SK-N-SH (cell line): ENCODE measurements at regions not wholly inside any gene's neighbourhood (a gene's known extent, or its start where the extent isn't known, plus 50 kb on each side); places are given as distances from the start of the nearest gene placed in this dataset.

ENCODE experiments used
- CTCF ChIA-PET: fragments of 300-600, 350-600 bp; formaldehyde crosslinking; extraction: SDS; loops from one replicate; lab custom pipeline; 2021; lab: Yijun Ruan, JAX
- POLR2A ChIA-PET: fragments of 350-600 bp; sonication (Branson Sonifier 250); formaldehyde crosslinking; extraction: SDS; loops from one replicate; lab custom pipeline; 2020; ENCODE audit warnings: antibody characterized with exemption, inconsistent platforms; lab: Yijun Ruan, JAX
- DNase-seq: peaks from one replicate; pipeline ENCODE4 v3.0.0; 2012
- H2AFZ ChIP-seq: fragments of 200-600 bp; sonication (generic); 2 replicates; pipeline ENCODE4 v1.8.1; 2016; ENCODE audit warnings: antibody characterized with exemption, mild to moderate bottlenecking, low read depth
- H3F3A ChIP-seq: fragments of 200-600 bp; sonication (generic); replicated peaks from 2 replicates; pipeline ENCODE3; 2016; ENCODE audit warnings: antibody characterized with exemption, mild to moderate bottlenecking; ENCODE audit not compliant: insufficient read depth
- H3K27ac ChIP-seq, 2 experiments: fragments of 200-500 bp in 1 of 2; fragments of 200-600 bp in 1 of 2; sonication (Bioruptor generic) in 1 of 2; sonication (generic), shearing (Covaris generic) in 1 of 2; 2 replicates each; pipeline versions ENCODE4 v1.5.1 to v1.6.1; 2014 to 2016; ENCODE audit warnings: low read depth in 2 of 2, inconsistent platforms in 1 of 2, low read length in 1 of 2, mild to moderate bottlenecking in 1 of 2, mixed read lengths in 1 of 2
- H3K27me3 ChIP-seq: fragments of 200-600 bp; sonication (generic), shearing (Covaris generic); 2 replicates; pipeline ENCODE4 v1.6.1; 2016; ENCODE audit warnings: mixed run types; ENCODE audit not compliant: insufficient read depth
- H3K36me3 ChIP-seq, 2 experiments: fragments of 200-500 bp in 1 of 2; fragments of 200-600 bp in 1 of 2; sonication (Bioruptor generic) in 1 of 2; sonication (generic) in 1 of 2; replicated peaks in 1 of 2; 2 replicates each; pipeline versions ENCODE3 to v1.5.1; 2014 to 2016; ENCODE audit warnings: low read length in 1 of 2, mild to moderate bottlenecking in 1 of 2; ENCODE audit not compliant: insufficient read depth in 2 of 2, control insufficient read depth in 1 of 2
- H3K4me1 ChIP-seq, 2 experiments: fragments of 200-500 bp in 1 of 2; fragments of 200-600 bp in 1 of 2; sonication (Bioruptor generic) in 1 of 2; sonication (generic), shearing (Covaris generic) in 1 of 2; 2 replicates each; pipeline versions ENCODE4 v1.5.1 to v1.6.1; 2014 to 2016; ENCODE audit warnings: low read depth in 1 of 2, low read length in 1 of 2, mixed run types in 1 of 2; ENCODE audit not compliant: insufficient read depth in 2 of 2, control insufficient read depth in 1 of 2
- H3K4me2 ChIP-seq: fragments of 200-600 bp; sonication (generic), shearing (Covaris generic); 2 replicates; pipeline ENCODE4 v1.6.1; 2017; ENCODE audit warnings: mixed run types
- H3K4me3 ChIP-seq, 2 experiments: fragments of 200-500 bp in 1 of 2; fragments of 200-600 bp in 1 of 2; sonication (Bioruptor generic) in 1 of 2; sonication (generic), shearing (Covaris generic) in 1 of 2; 2 replicates each; pipeline versions ENCODE4 v1.5.1 to v1.8.1; 2014 to 2016; ENCODE audit warnings: low read depth in 2 of 2, inconsistent platforms in 1 of 2, low read length in 1 of 2, mild to moderate bottlenecking in 1 of 2, mixed read lengths in 1 of 2, moderate library complexity in 1 of 2
- H3K79me2 ChIP-seq: fragments of 200-600 bp; sonication (generic); 2 replicates; pipeline ENCODE4 v1.8.1; 2017; ENCODE audit warnings: mild to moderate bottlenecking; ENCODE audit not compliant: insufficient read depth
- H3K9ac ChIP-seq: fragments of 200-600 bp; sonication (generic); 2 replicates; pipeline ENCODE4 v1.6.1; 2017; ENCODE audit warnings: mixed run types
- H3K9me2 ChIP-seq: fragments of 200-600 bp; sonication (generic); 2 replicates; pipeline ENCODE4 v1.6.1; 2017; ENCODE audit warnings: mixed run types
- H3K9me3 ChIP-seq: fragments of 200-600 bp; sonication (generic); 2 replicates; pipeline ENCODE4 v1.6.1; 2017; ENCODE audit warnings: mixed run types, mild to moderate bottlenecking, moderate library complexity
- H4K20me1 ChIP-seq: fragments of 200-600 bp; sonication (generic); 2 replicates; pipeline ENCODE4 v1.6.1; 2017; ENCODE audit warnings: mild to moderate bottlenecking, mixed run types; ENCODE audit not compliant: insufficient read depth
- EP300 ChIP-seq, 2 experiments: IDR thresholded peaks; 2 replicates each; pipeline versions ENCODE4 v1.4.0 to v1.6.1; 2012; ENCODE audit warnings: borderline replicate concordance in 1 of 2, low read depth in 1 of 2, low read length in 1 of 2
- FOSL2 ChIP-seq: IDR thresholded peaks from 2 replicates; pipeline ENCODE4 v1.4.0; 2012; ENCODE audit warnings: low read depth, mild to moderate bottlenecking, moderate library complexity, borderline replicate concordance
- FOXJ3 ChIP-seq: sonication (generic); formaldehyde crosslinking; IDR thresholded peaks from 2 replicates; pipeline ENCODE4 v1.5.1; 2020; ENCODE audit warnings: mild to moderate bottlenecking, missing genetic modification reagents
- FOXM1 ChIP-seq: IDR thresholded peaks from 2 replicates; pipeline ENCODE4 v1.4.0; 2012; ENCODE audit warnings: low read depth, mild to moderate bottlenecking
- GABPA ChIP-seq: IDR thresholded peaks from 2 replicates; pipeline ENCODE4 v1.4.0; 2012; ENCODE audit warnings: low read depth, mild to moderate bottlenecking
- GATA2 ChIP-seq: sonication (generic); formaldehyde crosslinking; IDR thresholded peaks from 2 replicates; pipeline ENCODE4 v1.5.0; 2020; ENCODE audit warnings: mild to moderate bottlenecking, missing genetic modification reagents
- JUND ChIP-seq: IDR thresholded peaks from 2 replicates; pipeline ENCODE4 v1.4.0; 2012
- NFIC ChIP-seq: IDR thresholded peaks from 2 replicates; pipeline ENCODE4 v1.4.0; 2012; ENCODE audit warnings: borderline replicate concordance
- PBX3 ChIP-seq: IDR thresholded peaks from 2 replicates; pipeline ENCODE4; 2012
- POLR2AphosphoS5 ChIP-seq: IDR thresholded peaks from 2 replicates; pipeline ENCODE4 v1.6.1; 2012; ENCODE audit warnings: low read depth, low read length
- RFX5 ChIP-seq: IDR thresholded peaks from 2 replicates; pipeline ENCODE4 v1.6.1; 2012; ENCODE audit warnings: mild to moderate bottlenecking, improper control_type of control experiment, low read length
- SIN3A ChIP-seq: IDR thresholded peaks from 2 replicates; pipeline ENCODE4 v1.6.1; 2012; ENCODE audit warnings: low read depth, mild to moderate bottlenecking, low read length, moderate library complexity, borderline replicate concordance
- TEAD4 ChIP-seq: IDR thresholded peaks from 2 replicates; pipeline ENCODE4 v1.4.0; 2012; ENCODE audit warnings: mild to moderate bottlenecking, borderline replicate concordance; ENCODE audit not compliant: insufficient read depth
- YY1 ChIP-seq: IDR thresholded peaks from 2 replicates; pipeline ENCODE4 v1.4.0; 2012; ENCODE audit warnings: low read depth, mild to moderate bottlenecking
- WGBS: methylation state at CpG from one replicate; pipeline ENCODE4 v1.1.6; 2017; ENCODE audit warnings: low lambda C conversion rate; 5-methylcytosine and 5-hydroxymethylcytosine counted together
- TF ChIP-seq, protein P1 (sequence below): IDR thresholded peaks from 2 replicates; pipeline ENCODE4 v1.6.1; 2012; ENCODE audit warnings: mild to moderate bottlenecking, low read depth, low read length, moderate library complexity
- TF ChIP-seq, protein P2 (sequence below): IDR thresholded peaks from 2 replicates; pipeline ENCODE4 v1.4.0; 2012; ENCODE audit warnings: low read depth, borderline replicate concordance

DNA sequence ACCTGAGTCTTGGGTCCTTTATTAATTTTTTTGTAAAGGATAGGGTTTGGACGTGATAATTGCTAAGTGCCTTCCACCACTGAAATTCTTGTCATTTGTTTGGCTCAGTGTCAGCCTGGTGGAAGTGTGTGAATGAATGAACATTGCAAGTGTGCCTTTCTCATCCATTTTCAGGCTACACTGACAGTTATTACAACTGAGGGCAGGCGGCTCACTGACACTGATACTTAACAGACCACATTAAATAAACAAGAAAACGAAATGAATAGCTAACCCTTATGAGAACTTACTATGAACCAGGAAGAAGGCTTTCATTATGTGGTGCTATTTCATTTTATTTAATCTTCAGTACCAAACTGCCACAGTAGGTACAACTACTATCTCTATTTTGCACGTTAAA lies 188.8 kb upstream of the CRBN start:
- Histone ChIP-seq H2AFZ (no peak overlapping the region), H3K4me2 (no peak overlapping the region), H3K9me2 (no peaks in the 10 kb centered on the region), H3K36me3 (no peaks in the 10 kb centered on the region), H3K79me2 (no peaks in the 10 kb centered on the region), H3K4me3 (no peak overlapping the region), H3F3A (no peaks in the 10 kb centered on the region), H3K9me3 (no peaks in the 10 kb centered on the region), H3K27ac (no peak overlapping the region), H4K20me1 (no peaks in the 10 kb centered on the region), H3K27me3 (no peaks in the 10 kb centered on the region), H3K9ac (no peak overlapping the region), H3K4me1 (no peaks in the 10 kb centered on the region)
- TF ChIP-seq YY1 (no peak), TEAD4 (no peak), NFIC (no peak), SIN3A (no peak), POLR2AphosphoS5 (no peak), FOXJ3 (CRISPR knock-in tag) (no peak), FOXM1 (no peak), RFX5 (no peak)
- ChIA-PET POLR2A (no interaction called here), CTCF (no interaction called here)
- no peak for DNase-seq
- WGBS: 3% methylated on average over 4 of the region's 4 CpGs

- 3% methylated on average over 4 of the region's 5 CpGs for WGBS
- Histone ChIP-seq H3K27ac (no peak overlapping the region), H3K4me2 (no peak overlapping the region), H3K9ac (no peak overlapping the region), H3F3A (no peaks in the 10 kb centered on the region), H3K27me3 (no peaks in the 10 kb centered on the region), H2AFZ (no peak overlapping the region), H3K4me3 (no peak overlapping the region), H3K4me1 (no peaks in the 10 kb centered on the region), H4K20me1 (no peaks in the 10 kb centered on the region), H3K79me2 (no peaks in the 10 kb centered on the region), H3K9me3 (no peaks in the 10 kb centered on the region), H3K9me2 (no peaks in the 10 kb centered on the region), H3K36me3 (no peaks in the 10 kb centered on the region)
- POLR2A ChIA-PET: no interaction called here
- TF ChIP-seq, protein P1, sequence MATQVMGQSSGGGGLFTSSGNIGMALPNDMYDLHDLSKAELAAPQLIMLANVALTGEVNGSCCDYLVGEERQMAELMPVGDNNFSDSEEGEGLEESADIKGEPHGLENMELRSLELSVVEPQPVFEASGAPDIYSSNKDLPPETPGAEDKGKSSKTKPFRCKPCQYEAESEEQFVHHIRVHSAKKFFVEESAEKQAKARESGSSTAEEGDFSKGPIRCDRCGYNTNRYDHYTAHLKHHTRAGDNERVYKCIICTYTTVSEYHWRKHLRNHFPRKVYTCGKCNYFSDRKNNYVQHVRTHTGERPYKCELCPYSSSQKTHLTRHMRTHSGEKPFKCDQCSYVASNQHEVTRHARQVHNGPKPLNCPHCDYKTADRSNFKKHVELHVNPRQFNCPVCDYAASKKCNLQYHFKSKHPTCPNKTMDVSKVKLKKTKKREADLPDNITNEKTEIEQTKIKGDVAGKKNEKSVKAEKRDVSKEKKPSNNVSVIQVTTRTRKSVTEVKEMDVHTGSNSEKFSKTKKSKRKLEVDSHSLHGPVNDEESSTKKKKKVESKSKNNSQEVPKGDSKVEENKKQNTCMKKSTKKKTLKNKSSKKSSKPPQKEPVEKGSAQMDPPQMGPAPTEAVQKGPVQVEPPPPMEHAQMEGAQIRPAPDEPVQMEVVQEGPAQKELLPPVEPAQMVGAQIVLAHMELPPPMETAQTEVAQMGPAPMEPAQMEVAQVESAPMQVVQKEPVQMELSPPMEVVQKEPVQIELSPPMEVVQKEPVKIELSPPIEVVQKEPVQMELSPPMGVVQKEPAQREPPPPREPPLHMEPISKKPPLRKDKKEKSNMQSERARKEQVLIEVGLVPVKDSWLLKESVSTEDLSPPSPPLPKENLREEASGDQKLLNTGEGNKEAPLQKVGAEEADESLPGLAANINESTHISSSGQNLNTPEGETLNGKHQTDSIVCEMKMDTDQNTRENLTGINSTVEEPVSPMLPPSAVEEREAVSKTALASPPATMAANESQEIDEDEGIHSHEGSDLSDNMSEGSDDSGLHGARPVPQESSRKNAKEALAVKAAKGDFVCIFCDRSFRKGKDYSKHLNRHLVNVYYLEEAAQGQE: no peak
- no peak for TF ChIP-seq FOSL2
- no peak for DNase-seq
- CTCF ChIA-PET: no interaction called here
Measured at GRCh38 chr3:3366386-3366785, 186.9 kb upstream of the CRBN start.

- no peak overlapping the region for H3K4me2 ChIP-seq
- no peak overlapping the region for H3K27ac ChIP-seq
- H3K79me2 ChIP-seq: no peaks in the 10 kb centered on the region
- no peaks in the 10 kb centered on the region for H3K9me2 ChIP-seq
- H3K9me3 ChIP-seq: no peaks in the 10 kb centered on the region
- no peak overlapping the region for H3K9ac ChIP-seq
- WGBS: 0% methylated on average over 2 of the region's 2 CpGs
- DNase-seq: no peak
- no peaks in the 10 kb centered on the region for H3F3A ChIP-seq
- ChIA-PET POLR2A (no interaction called here), CTCF (no interaction called here)
- H3K4me3 ChIP-seq: no peak overlapping the region
- H3K36me3 ChIP-seq: no peaks in the 10 kb centered on the region
- no peaks in the 10 kb centered on the region for H3K27me3 ChIP-seq
- H3K4me1 ChIP-seq: no peaks in the 10 kb centered on the region
- H4K20me1 ChIP-seq: no peaks in the 10 kb centered on the region
- H2AFZ ChIP-seq: no peak overlapping the region
- TF ChIP-seq GABPA (no peak), POLR2AphosphoS5 (no peak), EP300 (IDR thresholded peaks at IDR 0.05; ENCODE audit: borderline replicate concordance in 1 of 2, low read depth in 1 of 2, low read length in 1 of 2) (no peak), GATA2 (no peak), PBX3 (no peak), JUND (no peak), NFIC (no peak)
- TF ChIP-seq, protein P2, sequence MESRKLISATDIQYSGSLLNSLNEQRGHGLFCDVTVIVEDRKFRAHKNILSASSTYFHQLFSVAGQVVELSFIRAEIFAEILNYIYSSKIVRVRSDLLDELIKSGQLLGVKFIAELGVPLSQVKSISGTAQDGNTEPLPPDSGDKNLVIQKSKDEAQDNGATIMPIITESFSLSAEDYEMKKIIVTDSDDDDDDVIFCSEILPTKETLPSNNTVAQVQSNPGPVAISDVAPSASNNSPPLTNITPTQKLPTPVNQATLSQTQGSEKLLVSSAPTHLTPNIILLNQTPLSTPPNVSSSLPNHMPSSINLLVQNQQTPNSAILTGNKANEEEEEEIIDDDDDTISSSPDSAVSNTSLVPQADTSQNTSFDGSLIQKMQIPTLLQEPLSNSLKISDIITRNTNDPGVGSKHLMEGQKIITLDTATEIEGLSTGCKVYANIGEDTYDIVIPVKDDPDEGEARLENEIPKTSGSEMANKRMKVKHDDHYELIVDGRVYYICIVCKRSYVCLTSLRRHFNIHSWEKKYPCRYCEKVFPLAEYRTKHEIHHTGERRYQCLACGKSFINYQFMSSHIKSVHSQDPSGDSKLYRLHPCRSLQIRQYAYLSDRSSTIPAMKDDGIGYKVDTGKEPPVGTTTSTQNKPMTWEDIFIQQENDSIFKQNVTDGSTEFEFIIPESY: no peak
Measured at GRCh38 chr3:3365716-3366115, 186.2 kb upstream of the CRBN start.
